IMR-90 (cell line): ENCODE measurements at regions not wholly inside any gene's neighbourhood (a gene's known extent, or its start where the extent isn't known, plus 50 kb on each side); places are given as distances from the start of the nearest gene placed in this dataset.

Experiments
- ATAC-seq: fragments of 200-7000 bp; cut with Tn5 transposase; 2 replicates; pipeline ENCODE4 v1.9.1; 2020; ENCODE audit warnings: low read depth, mild to moderate bottlenecking, moderate library complexity
- BruUV-seq: library from RNA; stranded (reverse); fragments of 400-500 nt; replicated peaks from 2 replicates; lab custom pipeline; 2021; lab: Mats Ljungman, UMichigan
- CTCF ChIA-PET: fragments of 300-600 bp; formaldehyde crosslinking; extraction: SDS; loops from one replicate; lab custom pipeline; 2021; ENCODE audit warnings: antibody characterized with exemption; lab: Yijun Ruan, JAX
- POLR2A ChIA-PET: fragments of 300-600 bp; sonication (Branson Sonifier 250); formaldehyde crosslinking; loops from one replicate; lab custom pipeline; 2022; ENCODE audit warnings: antibody characterized with exemption; ENCODE audit not compliant: unreplicated experiment; lab: Charles Lee
- DNase-seq: peaks from one replicate; pipeline ENCODE4 v3.0.0; 2013
- H2AFZ ChIP-seq: replicated peaks from 2 replicates; pipeline ENCODE3; 2013; ENCODE audit warnings: low read length, mild to moderate bottlenecking; ENCODE audit not compliant: poor library complexity
- H2AK5ac ChIP-seq: 2 replicates; pipeline ENCODE4 v1.6.1; 2013; ENCODE audit warnings: low read depth, low read length, inconsistent platforms
- H2AK9ac ChIP-seq: replicated peaks from 2 replicates; pipeline ENCODE3; 2013; ENCODE audit warnings: mild to moderate bottlenecking, low read depth, low read length, moderate library complexity; ENCODE audit not compliant: poor library complexity
- H2BK120ac ChIP-seq: 2 replicates; pipeline ENCODE4 v1.6.1; 2013; ENCODE audit warnings: low read depth, low read length, inconsistent platforms
- H2BK15ac ChIP-seq: 3 replicates; pipeline ENCODE4 v1.6.1; 2013; ENCODE audit warnings: low read depth, low read length, inconsistent platforms
- H2BK20ac ChIP-seq: 2 replicates; pipeline ENCODE4 v1.6.1; 2013; ENCODE audit warnings: low read depth, mild to moderate bottlenecking, inconsistent platforms, low read length, moderate library complexity
- H2BK5ac ChIP-seq: 2 replicates; pipeline ENCODE4 v1.6.1; 2013; ENCODE audit warnings: mild to moderate bottlenecking, low read depth, low read length, inconsistent platforms; ENCODE audit not compliant: poor library complexity, severe bottlenecking
- H3K14ac ChIP-seq: replicated peaks from 2 replicates; pipeline ENCODE4 v1.6.1; 2013; ENCODE audit warnings: low read depth, low read length, inconsistent platforms
- H3K18ac ChIP-seq: 2 replicates; pipeline ENCODE4 v1.6.1; 2013; ENCODE audit warnings: low read depth, low read length, control low read depth
- H3K23ac ChIP-seq: 2 replicates; pipeline ENCODE4 v1.6.1; 2013; ENCODE audit warnings: low read depth, low read length, inconsistent platforms
- H3K27ac ChIP-seq: 2 replicates; pipeline ENCODE4 v1.5.1; 2013; ENCODE audit warnings: mild to moderate bottlenecking, control low read depth, low read length; ENCODE audit not compliant: insufficient read depth
- H3K27me3 ChIP-seq: 2 replicates; pipeline ENCODE4 v1.6.1; 2013; ENCODE audit warnings: low read length; ENCODE audit not compliant: control insufficient read depth, insufficient read depth
- H3K36me3 ChIP-seq: 2 replicates; pipeline ENCODE4 v1.6.1; 2013; ENCODE audit warnings: low read length, mixed read lengths; ENCODE audit not compliant: control insufficient read depth, insufficient read depth
- H3K4ac ChIP-seq: 2 replicates; pipeline ENCODE4 v1.6.1; 2013; ENCODE audit warnings: low read depth, low read length, inconsistent platforms
- H3K4me1 ChIP-seq: 2 replicates; pipeline ENCODE4 v1.6.1; 2013; ENCODE audit warnings: low read length, mixed read lengths; ENCODE audit not compliant: control insufficient read depth, insufficient read depth
- H3K4me2 ChIP-seq: 2 replicates; pipeline ENCODE4 v1.6.1; 2013; ENCODE audit warnings: low read depth, mild to moderate bottlenecking, control low read depth, low read length, moderate library complexity
- H3K4me3 ChIP-seq: 2 replicates; pipeline ENCODE4 v1.5.1; 2013; ENCODE audit warnings: low read depth, mild to moderate bottlenecking, control low read depth, low read length, moderate library complexity; ENCODE audit not compliant: insufficient read depth
- H3K56ac ChIP-seq: 2 replicates; pipeline ENCODE4 v1.6.1; 2013; ENCODE audit warnings: low read length, inconsistent platforms; ENCODE audit not compliant: insufficient read depth; ENCODE audit errors: extremely low read depth
- H3K79me1 ChIP-seq, 2 experiments: 2 replicates each; pipeline ENCODE4 v1.6.1; 2013; ENCODE audit warnings: low read length in 2 of 2, inconsistent platforms in 1 of 2, low read depth in 1 of 2
- H3K9ac ChIP-seq: 2 replicates; pipeline ENCODE4 v1.6.1; 2013; ENCODE audit warnings: low read depth, low read length, control low read depth
- H3K9me1 ChIP-seq: 2 replicates; pipeline ENCODE4 v1.6.1; 2013; ENCODE audit warnings: low read length, inconsistent platforms; ENCODE audit not compliant: insufficient read depth
- H3K9me3 ChIP-seq: 2 replicates; pipeline ENCODE4 v1.6.1; 2013; ENCODE audit warnings: low read length; ENCODE audit not compliant: control insufficient read depth, insufficient read depth
- H4K20me1 ChIP-seq: 2 replicates; pipeline ENCODE4 v1.6.1; 2013; ENCODE audit warnings: low read length, inconsistent platforms; ENCODE audit not compliant: insufficient read depth
- H4K5ac ChIP-seq: 2 replicates; pipeline ENCODE4 v1.6.1; 2013; ENCODE audit warnings: mild to moderate bottlenecking, low read depth, low read length, control low read depth
- H4K8ac ChIP-seq, 2 experiments: 2 replicates each; pipeline ENCODE4 v1.6.1; 2013; ENCODE audit warnings: low read depth in 2 of 2, low read length in 2 of 2, control low read depth in 1 of 2, inconsistent platforms in 1 of 2
- H4K91ac ChIP-seq: 2 replicates; pipeline ENCODE4 v1.6.1; 2013; ENCODE audit warnings: low read depth, low read length, inconsistent platforms; ENCODE audit not compliant: insufficient read depth
- BHLHE40 ChIP-seq: fragments of 150-350 bp; IDR thresholded peaks from 2 replicates; pipeline ENCODE4 v1.6.1; 2016; ENCODE audit warnings: mild to moderate bottlenecking, low read depth, low read length
- CEBPB ChIP-seq: IDR thresholded peaks from 2 replicates; pipeline ENCODE4 v1.6.1; 2012; ENCODE audit warnings: low read depth, low read length, improper control_type of control experiment
- CHD1 ChIP-seq: IDR thresholded peaks from 2 replicates; pipeline ENCODE4 v1.6.1; 2012; ENCODE audit warnings: low read depth, low read length, improper control_type of control experiment
- FOS ChIP-seq: fragments of 150-350 bp; IDR thresholded peaks from 2 replicates; pipeline ENCODE4 v1.6.1; 2016; ENCODE audit warnings: low read depth, low read length
- MAFK ChIP-seq: IDR thresholded peaks from 2 replicates; pipeline ENCODE4 v1.6.1; 2012; ENCODE audit warnings: low read depth, low read length, improper control_type of control experiment
- MAZ ChIP-seq: IDR thresholded peaks from 2 replicates; pipeline ENCODE4 v1.6.1; 2012; ENCODE audit warnings: low read depth, mild to moderate bottlenecking, low read length, improper control_type of control experiment, moderate library complexity, borderline replicate concordance
- MXI1 ChIP-seq: IDR thresholded peaks from 2 replicates; pipeline ENCODE4 v1.6.1; 2012; ENCODE audit warnings: low read depth, mild to moderate bottlenecking, low read length, moderate library complexity, borderline replicate concordance
- NFE2L2 ChIP-seq: fragments of 150-350 bp; IDR thresholded peaks from 2 replicates; pipeline ENCODE4 v1.6.1; 2016; ENCODE audit warnings: low read depth, mild to moderate bottlenecking, low read length
- POLR2A ChIP-seq: IDR thresholded peaks from 2 replicates; pipeline ENCODE4 v1.6.1; 2012; ENCODE audit warnings: mild to moderate bottlenecking, low read depth, low read length
- RAD21 ChIP-seq: IDR thresholded peaks from 2 replicates; pipeline ENCODE4 v1.6.1; 2012; ENCODE audit warnings: low read length, improper control_type of control experiment
- RCOR1 ChIP-seq: IDR thresholded peaks from 2 replicates; pipeline ENCODE4 v1.6.1; 2012; ENCODE audit warnings: mild to moderate bottlenecking, low read length, improper control_type of control experiment; ENCODE audit not compliant: insufficient replicate concordance
- RFX5 ChIP-seq: IDR thresholded peaks from 2 replicates; pipeline ENCODE4 v1.8.0; 2012; ENCODE audit warnings: low read depth, mild to moderate bottlenecking, low read length, moderate library complexity
- SMC3 ChIP-seq: fragments of 150-350 bp; IDR thresholded peaks from 2 replicates; pipeline ENCODE4 v1.6.1; 2016; ENCODE audit warnings: low read depth, mild to moderate bottlenecking, antibody characterized with exemption, low read length, moderate library complexity
- dilution Hi-C: fragments of 300-500 bp; cut with HindIII; formaldehyde crosslinking; loops from one replicate; pipeline ENCODE4 v1.14.3; 2018; ENCODE audit warnings: low sequenced_read_pairs; ENCODE audit not compliant: unreplicated experiment
- in situ Hi-C: fragments of 300-500 bp; cut with MboI; formaldehyde crosslinking; loops from 3 replicates; pipeline ENCODE4 v1.14.3; 2019; ENCODE audit warnings: low sequenced_read_pairs, inconsistent platforms, mixed read lengths
- intact Hi-C: fragments of 100-400 bp; cut with micrococcal nuclease; formaldehyde crosslinking; loops from 2 replicates; pipeline ENCODE4 v1.10.0; 2022
- TF ChIP-seq, protein P1 (sequence below): fragments of 150-350 bp; IDR thresholded peaks from 2 replicates; pipeline ENCODE4 v1.6.1; 2016; ENCODE audit warnings: low read depth, mild to moderate bottlenecking, low read length, moderate library complexity, borderline replicate concordance
- TF ChIP-seq, protein P2 (sequence below): conservative IDR thresholded peaks from 2 replicates; pipeline ENCODE4 v1.5.1; 2012; ENCODE audit warnings: mild to moderate bottlenecking, low read depth, low read length, improper control_type of control experiment
- TF ChIP-seq, protein P3 (sequence below): fragments of 150-350 bp; IDR thresholded peaks from 2 replicates; pipeline ENCODE4 v1.6.1; 2017; ENCODE audit warnings: mild to moderate bottlenecking, antibody characterized with exemption, low read length, low read depth

DNA sequence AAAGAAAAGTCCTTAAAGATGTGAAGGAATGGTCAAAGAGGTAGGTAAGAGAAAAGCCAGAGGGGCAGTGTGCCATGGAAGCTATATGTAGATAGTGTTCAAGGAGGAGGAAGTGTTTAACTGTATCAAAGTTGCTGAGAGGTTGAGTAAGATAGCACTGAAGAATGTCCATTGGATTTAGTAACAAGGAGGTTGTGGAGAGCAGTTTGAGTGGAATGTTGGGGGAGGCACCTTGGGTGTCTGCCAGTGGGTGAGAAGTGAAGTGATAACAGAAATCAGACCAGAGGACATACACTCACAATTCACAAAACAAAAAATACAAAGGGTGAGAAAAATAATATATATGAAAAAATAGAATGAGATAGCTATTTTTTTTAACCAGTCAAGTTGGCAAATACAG lies 121.3 kb upstream of the AMOT start:
- no peak overlapping the region for H2BK5ac ChIP-seq
- no peaks in the 10 kb centered on the region for H4K20me1 ChIP-seq
- no peak overlapping the region for H2BK20ac ChIP-seq
- no peak for TF ChIP-seq MAFK
- TF ChIP-seq, protein P1, sequence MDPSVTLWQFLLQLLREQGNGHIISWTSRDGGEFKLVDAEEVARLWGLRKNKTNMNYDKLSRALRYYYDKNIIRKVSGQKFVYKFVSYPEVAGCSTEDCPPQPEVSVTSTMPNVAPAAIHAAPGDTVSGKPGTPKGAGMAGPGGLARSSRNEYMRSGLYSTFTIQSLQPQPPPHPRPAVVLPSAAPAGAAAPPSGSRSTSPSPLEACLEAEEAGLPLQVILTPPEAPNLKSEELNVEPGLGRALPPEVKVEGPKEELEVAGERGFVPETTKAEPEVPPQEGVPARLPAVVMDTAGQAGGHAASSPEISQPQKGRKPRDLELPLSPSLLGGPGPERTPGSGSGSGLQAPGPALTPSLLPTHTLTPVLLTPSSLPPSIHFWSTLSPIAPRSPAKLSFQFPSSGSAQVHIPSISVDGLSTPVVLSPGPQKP = no peak
- TF ChIP-seq RFX5 = no peak
- no peak for TF ChIP-seq RCOR1
- TF ChIP-seq, protein P2, sequence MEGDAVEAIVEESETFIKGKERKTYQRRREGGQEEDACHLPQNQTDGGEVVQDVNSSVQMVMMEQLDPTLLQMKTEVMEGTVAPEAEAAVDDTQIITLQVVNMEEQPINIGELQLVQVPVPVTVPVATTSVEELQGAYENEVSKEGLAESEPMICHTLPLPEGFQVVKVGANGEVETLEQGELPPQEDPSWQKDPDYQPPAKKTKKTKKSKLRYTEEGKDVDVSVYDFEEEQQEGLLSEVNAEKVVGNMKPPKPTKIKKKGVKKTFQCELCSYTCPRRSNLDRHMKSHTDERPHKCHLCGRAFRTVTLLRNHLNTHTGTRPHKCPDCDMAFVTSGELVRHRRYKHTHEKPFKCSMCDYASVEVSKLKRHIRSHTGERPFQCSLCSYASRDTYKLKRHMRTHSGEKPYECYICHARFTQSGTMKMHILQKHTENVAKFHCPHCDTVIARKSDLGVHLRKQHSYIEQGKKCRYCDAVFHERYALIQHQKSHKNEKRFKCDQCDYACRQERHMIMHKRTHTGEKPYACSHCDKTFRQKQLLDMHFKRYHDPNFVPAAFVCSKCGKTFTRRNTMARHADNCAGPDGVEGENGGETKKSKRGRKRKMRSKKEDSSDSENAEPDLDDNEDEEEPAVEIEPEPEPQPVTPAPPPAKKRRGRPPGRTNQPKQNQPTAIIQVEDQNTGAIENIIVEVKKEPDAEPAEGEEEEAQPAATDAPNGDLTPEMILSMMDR = no peak
- TF ChIP-seq SMC3 = no peak
- TF ChIP-seq POLR2A = no peak
- TF ChIP-seq CEBPB = no peak
- TF ChIP-seq NFE2L2 = no peak
- no peak for TF ChIP-seq FOS
- TF ChIP-seq MXI1 = no peak
- no peak for TF ChIP-seq CHD1
- no peak for TF ChIP-seq BHLHE40
- TF ChIP-seq, protein P3, sequence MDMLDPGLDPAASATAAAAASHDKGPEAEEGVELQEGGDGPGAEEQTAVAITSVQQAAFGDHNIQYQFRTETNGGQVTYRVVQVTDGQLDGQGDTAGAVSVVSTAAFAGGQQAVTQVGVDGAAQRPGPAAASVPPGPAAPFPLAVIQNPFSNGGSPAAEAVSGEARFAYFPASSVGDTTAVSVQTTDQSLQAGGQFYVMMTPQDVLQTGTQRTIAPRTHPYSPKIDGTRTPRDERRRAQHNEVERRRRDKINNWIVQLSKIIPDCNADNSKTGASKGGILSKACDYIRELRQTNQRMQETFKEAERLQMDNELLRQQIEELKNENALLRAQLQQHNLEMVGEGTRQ = no peak
- no peak for TF ChIP-seq MAZ
- TF ChIP-seq RAD21 = no peak
- H4K91ac ChIP-seq = no peak overlapping the region
- H2AK5ac ChIP-seq = no peak overlapping the region
- H3K4me1 ChIP-seq = no peaks in the 10 kb centered on the region
- POLR2A ChIA-PET = no interaction called here
- no peak overlapping the region for H3K56ac ChIP-seq
- H3K23ac ChIP-seq = no peak overlapping the region
- H3K14ac ChIP-seq = no peak overlapping the region
- no peaks in the 10 kb centered on the region for H3K9me1 ChIP-seq
- H3K4me2 ChIP-seq = no peak overlapping the region
- intact Hi-C loops = no loop called here
- H3K9me3 ChIP-seq = no peaks in the 10 kb centered on the region
- no peak overlapping the region for H3K18ac ChIP-seq
- in situ Hi-C loops = no loop called here
- no peak overlapping the region for H4K8ac ChIP-seq
- H3K36me3 ChIP-seq = no peaks in the 10 kb centered on the region
- no peak overlapping the region for H3K27ac ChIP-seq
- no peak overlapping the region for H2AFZ ChIP-seq
- H3K9ac ChIP-seq = no peak overlapping the region
- no peak overlapping the region for H2BK15ac ChIP-seq
- DNase-seq (no peak), ATAC-seq (no peak)
- no peak overlapping the region for H2AK9ac ChIP-seq
- H2BK120ac ChIP-seq = no peak overlapping the region
- no TSS peak for BruUV-seq
- H3K79me1 ChIP-seq = no peaks in the 10 kb centered on the region
- CTCF ChIA-PET = no interaction called here
- no peak overlapping the region for H4K5ac ChIP-seq
- H3K27me3 ChIP-seq = no peaks in the 10 kb centered on the region
- H3K4ac ChIP-seq = no peak overlapping the region
- dilution Hi-C loops = no loop called here
- no peak overlapping the region for H3K4me3 ChIP-seq
